CD4-positive, alpha-beta T cell treated with Interleukin-4 for 4 hours (primary cell): ENCODE measurements at regions not wholly inside any gene's neighbourhood (a gene's known extent, or its start where the extent isn't known, plus 50 kb on each side); places are given as distances from the start of the nearest gene placed in this dataset.

Experiments
- DNase-seq: peaks from one replicate; pipeline ENCODE4 v3.0.0-alpha.2; 2020

DNA sequence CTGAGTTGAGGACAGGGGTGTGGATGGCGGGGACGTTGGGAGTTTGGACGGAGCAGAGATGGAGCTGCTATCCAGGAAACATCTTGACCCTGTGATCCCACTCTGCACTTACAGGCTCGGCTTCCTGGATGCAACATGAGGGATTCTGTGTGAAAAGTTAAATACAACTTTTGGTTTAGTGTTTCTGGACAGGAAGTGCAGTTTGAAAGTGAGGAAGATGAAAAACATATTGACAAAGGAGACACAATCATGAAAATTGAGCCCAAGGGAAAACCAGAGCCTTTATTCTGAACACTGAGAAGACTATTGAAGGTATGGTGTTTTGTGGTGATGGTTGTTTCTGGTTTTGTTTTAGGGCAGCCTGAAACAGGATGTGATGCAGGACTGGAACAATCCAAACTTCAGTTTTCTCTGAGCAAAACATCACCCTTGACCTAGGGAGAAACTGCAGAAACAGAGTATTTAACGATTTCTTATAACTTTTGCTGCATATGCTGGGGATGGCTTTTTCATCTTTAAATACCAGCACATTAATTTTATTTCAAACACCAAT, 76.5 kb upstream of the RFX8 start:
- DNase-seq = no peak

DNA sequence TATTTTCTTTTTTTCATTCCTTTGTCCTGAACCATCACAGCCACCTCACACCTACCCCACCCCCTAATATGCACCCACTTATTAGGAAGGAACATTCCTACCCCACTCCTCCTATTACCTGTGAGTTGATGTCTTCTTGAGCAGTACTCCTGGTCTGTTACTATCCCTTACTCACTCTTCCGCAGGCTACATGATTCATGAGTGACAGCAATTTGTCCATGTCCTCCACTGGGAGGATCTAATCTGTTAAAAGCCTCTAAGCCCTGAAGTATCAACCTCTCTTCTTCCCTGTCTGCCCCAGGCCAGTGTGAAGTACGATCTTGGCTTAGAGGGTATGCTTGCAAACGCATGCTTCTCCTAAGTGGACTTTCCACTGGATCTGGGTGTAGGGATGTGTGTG, 75.6 kb upstream of the RFX8 start:
- DNase-seq = no peak

DNA sequence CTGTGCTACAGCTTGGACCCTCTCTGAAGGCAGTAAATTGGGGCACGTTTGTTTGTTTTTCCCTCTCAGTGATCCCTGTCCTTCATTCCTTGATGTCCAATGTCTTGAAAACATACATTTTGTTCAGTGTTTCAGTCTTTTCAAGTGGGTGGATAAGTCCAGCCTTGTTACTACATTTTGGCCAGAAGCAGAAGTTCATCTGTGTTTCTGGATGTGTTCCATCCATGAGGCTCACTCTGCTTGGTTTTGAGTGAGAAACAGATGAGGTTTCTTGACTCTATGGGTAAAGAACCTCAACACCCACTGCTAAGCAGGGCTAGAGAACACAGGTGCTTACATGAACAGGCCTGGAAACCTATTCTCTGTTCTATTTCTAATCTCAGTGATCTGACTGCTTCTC, 74.5 kb upstream of the RFX8 start:
- no peak for DNase-seq

DNA sequence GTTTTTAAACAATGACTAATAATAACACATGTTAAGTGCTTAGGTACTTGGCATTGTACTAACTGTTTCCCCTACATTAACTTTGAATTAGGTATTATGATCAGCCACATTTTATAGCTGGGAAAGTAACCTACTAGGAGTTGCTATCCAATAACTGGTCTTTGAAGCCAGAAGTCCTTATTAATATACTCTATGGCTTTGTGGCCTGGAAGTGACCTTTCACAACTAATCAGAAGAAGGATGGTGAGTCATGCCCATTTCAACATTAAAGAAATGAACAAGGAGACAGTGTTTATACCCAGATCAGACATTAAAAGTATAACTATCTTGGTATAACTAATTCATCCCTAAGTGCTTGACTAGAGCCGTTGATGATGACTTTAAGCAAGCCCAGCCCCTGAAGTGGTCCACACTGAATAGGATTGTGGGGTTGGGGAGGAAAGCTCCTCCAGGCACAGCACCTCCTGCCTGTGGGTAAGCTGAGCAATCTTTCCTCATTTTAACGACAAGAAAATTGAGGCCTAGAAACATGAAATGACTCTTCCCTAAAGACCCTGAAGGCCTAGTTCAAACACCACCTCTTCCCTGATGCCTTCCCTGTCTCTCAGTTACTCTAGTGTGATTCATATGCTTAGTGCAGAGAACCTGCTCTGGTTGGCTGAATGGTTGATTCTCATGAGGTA, 71.6 kb upstream of the RFX8 start:
- DNase-seq = no peak

DNA sequence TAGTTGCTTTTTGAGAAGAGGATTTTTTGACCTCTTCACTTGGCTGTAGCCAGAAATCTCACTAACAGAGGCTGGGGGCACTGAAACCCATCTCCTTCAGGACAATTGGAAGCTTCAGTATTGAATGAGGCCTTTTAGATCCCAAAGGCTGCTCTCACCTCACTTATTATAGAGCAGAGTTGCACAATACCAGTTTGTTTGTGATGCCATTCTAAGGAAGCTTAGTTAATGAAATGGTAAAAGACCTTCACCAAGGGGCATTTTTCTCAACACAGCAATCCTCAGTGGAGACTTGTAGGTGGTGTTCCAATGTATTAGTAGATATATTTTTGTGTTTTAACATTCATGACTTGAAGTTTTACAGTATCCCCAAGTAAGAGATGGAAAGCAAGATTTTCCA, 71.0 kb upstream of the RFX8 start:
- DNase-seq = no peak

DNA sequence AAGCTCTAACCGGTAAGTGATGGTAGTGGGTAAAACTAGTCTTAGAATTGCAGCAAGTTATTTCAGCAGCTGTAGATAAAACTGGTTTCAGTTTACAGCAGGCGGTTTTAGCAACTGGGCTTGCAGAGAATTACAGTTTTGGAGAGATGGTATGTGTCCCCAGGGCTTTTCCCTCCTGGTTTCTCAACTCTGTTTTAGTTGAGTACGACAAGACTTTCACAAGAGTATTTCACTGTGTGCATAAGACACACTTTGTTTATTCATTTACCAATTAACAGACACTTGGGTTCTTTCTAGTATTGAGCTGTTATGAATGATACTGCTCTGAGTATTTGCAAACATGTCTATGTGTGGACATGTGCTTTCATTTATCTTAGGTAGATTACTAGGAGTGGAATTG, 65.6 kb upstream of the RFX8 start:
- no peak for DNase-seq

DNA sequence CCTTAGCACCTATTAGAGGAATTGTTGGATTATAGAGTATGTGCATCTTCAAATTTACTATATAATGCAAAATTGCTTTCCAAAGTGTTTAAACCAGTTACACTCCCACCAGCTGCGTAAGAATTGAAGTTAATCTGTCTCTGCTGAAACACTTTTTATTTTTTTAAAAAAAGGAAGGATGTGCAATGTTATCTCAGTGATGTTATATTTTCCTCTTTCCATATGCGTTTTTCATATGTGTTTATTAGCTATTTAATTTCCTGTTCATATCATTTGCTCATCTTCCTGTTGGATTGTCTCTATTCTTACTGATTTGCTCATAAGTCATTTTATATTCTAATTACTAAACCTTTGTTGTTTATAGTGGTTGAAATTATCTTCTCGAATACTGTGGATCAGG, 63.2 kb upstream of the RFX8 start:
- no peak for DNase-seq

DNA sequence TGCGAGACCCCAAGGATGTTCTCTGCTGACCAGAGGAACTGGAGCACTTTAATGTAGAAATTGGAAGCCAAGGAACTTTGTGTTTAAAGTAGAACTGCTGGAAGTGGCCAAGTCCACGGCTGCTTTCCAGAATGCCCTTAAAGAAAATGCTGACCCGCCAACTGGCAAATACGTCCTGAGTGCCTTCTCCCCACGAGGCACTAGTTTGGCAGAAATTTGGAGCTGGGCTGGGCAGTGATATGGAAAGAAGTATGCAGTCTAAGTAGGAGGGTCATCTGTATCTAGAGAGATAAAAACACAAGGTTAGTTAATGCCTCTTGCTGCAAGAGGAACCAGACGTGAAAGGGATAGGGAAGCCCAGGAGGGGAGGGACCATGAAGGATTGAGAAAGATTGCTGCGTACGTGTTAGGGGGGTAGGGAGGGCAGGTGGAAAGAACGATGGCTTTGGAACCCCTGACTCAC, 59.3 kb upstream of the RFX8 start:
- no peak for DNase-seq

DNA sequence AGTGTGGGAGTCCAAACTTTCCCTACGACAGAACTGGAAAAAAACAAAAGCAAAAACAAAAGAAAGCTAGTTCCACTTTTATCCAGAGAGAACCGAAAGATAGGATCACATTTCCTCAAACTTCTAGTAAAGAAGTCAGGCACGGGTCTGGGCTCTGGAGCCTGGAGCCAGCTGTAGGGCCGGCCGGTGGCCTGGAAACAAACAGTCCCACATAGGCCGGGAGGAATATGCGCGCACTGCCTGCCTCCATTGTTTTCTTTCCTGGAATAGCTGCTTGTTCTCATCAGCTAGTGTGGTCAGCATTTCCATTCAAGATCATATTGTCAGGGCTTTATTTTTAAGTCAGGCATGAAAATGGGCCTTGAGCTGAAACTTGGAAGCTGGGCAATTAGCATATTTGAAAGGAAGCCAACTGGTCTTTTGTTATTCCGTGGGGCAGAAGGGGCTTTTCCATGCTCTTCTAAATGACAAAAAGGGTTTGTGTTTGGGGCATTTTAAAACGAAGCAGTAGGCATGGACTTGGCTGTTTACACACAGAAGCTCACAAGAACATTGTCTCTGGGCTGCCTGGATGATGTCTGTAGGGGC, 58.7 kb upstream of the RFX8 start:
- no peak for DNase-seq

DNA sequence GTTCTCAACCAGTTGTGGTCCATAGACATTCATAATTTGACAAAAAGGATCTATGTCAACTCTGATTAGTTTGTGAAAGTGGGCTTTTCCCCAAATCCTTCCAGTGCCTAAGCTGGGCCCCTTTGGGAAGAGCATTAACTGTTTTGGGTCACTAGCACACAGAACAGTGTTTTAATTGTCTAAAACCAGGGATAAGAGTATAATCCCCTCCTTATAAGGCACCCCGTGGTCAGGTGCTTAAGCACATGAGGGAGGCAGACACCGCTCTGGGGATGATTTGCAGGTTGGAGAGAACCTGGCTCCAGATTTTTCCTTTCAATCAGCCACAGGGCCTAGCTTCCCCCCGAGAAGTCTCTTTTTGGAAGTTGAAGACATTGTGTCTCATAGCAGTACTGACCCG, 53.6 kb upstream of the RFX8 start:
- DNase-seq = no peak

DNA sequence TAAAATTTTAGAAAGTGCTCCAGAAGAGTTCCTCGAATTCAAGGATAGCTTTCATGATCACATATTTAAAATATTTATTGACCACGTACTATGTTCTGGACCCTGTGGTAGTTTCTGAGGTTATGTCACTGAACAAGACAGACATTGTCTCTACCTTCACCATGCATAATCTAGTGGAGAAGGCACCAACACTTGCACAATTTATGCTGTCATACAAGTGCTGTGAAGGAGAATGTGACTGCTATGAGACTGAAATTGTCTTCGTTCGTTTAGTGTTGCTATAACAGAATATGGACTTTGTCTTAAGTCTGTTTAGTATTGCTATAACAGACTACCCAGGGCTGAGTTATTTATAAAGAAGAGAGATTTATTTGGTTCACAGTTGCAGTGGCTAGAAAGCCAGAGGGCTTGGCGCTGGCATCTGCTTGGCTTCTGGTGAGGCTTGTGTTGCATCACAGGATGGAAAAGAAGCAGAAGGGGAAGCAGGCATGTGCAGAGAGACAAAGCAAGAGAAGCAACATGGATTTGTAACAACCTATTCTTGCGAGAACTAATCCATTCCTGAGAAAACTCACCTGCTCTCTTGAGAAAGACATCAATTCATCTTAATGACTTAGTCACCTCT, 50.0 kb upstream of the RFX8 start:
- no peak for DNase-seq
